Jurkat, Clone E6-1 (cell line): ENCODE measurements at regions not wholly inside any gene's neighbourhood (a gene's known extent, or its start where the extent isn't known, plus 50 kb on each side); places are given as distances from the start of the nearest gene placed in this dataset.
A peak's percentile ranks its signal among the peaks of the same experiment; 100 is the strongest.

Experiments used
- DNase-seq: peaks from one replicate; pipeline ENCODE4 v3.0.0-alpha.2; 2011; ENCODE audit warnings: low read depth, low spot score
- H3K4me3 ChIP-seq: 2 replicates; pipeline ENCODE4 v1.5.1; 2011; ENCODE audit warnings: mild to moderate bottlenecking, low read length, control low read depth, moderate library complexity

DNA sequence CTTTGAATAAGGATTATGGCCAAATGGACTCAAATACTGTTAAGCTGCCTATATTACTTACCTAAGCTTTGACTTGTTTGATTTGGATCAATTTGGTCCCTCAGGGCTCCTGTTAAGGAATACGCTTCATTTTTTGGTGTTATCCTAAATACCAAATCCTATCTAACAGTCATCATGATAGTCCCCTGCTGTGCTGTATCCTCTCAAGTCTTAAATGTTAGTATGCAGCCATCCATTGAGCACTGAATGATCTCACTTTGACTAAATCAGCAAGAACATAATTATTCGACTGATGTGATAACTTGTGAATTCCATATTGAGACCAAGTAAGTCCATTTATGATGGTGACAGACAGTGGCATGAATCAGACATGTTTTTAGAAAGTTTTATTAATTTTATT lies 53.1 kb upstream of the ATF3 start:
- H3K4me3 ChIP-seq = no peak overlapping the region

DNA sequence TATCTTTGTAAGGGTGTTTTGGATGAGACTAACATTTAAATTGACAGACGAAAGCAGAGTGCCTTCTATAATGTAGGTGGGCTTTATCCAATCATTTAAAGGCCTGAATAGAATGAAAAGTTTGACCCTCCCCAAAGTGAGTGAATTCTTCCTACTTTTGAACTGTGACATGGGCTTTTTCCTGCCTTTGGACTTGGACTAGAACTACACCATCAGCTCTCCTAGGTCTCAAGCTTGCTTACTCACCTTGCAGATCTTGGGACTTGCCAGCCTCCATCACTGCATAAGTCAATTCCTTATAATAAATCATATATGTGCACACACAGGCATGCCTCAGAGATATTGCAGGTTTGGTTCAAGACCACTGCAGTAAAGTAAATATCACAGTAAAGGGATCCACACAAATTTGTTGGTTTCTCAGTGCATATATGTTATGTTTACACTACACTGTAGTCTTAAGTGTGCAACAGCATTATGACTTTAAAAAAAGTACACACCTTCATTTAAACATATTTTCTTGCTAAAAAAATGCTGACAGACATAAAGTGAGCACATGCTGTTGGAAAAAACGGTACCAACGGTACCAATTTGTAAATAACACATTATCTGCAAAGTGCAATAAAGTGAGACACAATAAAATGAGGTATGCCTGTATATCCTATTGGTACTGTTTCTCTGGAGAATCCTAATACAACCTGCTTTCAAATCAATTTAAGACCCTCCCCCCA lies 51.6 kb upstream of the ATF3 start:
- DNase-seq = no peak
- no peak overlapping the region for H3K4me3 ChIP-seq

More for the DNA sequence above, 53.1 kb upstream of the ATF3 start:
- no peak for DNase-seq

DNA sequence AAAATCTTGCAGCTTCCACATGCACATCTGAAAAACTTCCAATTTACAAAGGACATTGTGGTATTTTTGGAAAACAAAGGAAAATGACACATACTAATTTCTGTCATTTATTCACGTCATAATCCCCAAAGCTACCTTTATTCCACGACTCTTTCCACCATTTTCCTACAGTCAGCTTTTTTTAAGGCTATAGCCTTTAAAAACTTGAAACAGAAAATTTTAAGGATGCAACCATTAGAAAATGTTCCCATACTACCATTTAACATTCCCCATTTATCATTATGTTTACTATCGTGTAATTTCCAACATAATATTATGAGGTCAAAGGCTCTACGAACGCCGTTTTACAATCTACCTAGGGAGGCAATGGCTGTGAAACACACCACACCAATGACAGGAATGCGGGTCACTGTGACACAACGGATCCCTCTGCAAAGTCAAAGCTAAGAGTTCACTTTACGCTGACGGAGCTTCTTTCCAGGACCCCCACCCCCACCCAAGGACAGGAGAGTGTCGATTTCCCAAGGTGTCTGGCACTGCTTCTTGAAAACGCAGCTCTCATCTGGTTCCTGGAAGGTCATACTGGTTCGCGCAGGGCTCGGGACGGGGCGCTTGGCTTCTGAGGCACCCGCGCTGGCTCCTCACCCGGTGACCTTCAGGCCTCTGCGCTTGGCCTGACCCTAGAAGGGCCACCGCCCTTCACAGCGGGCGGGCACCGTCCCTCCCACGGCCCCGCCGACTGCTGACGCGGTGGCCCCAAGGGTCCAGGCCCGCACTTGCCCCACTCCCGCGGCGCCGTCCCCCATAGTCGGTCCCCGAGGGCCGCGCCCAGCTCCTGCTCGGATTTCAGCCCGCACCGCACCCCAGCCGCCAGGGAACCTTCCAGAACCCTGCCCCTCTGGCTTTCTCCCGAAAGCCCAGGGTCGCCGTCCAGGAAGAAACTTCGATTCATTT lies 50.5 kb upstream of the ATF3 start:
- no peak for DNase-seq
- H3K4me3 ChIP-seq = peak overlapping the region; percentile 63

DNA sequence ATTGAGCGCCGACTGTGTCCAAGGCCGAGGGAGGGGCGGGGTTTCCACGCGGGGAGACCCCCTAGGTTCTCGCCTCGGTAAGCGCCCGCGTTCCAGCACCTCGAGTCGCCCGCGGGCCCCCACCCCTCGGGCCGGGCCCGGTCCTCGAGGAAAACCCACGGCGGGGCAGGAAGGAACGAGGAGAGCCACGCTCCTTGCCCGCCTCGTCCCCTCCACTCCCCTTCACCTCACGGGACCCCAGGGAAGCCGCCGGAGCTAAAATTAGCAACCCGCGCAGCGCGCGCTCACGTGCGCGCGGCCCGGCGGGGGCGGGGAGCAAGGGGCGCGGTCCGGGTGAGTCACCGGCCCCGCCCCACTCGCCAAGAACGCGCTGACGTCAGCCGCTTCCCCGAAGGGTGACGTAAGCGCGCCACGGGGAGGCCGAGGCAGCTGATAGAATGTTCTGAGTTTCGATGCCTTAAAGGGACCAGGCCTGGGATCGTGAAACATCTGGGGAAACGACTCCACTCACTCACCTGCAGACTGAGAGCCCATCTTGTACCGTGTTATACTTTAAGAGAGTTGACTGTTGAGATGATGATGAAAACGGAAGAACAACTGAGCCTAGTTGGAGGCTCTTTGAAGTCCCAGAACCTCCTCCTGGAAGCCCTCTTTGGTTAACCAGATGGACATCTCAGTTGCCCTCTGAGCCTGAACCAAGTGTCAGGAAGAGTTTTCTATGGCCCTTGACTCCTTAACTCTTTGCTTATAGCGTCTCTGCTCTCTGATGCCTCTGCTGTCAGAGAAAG lies 49.7 kb upstream of the ATF3 start:
- H3K4me3 ChIP-seq = peak overlapping the region; percentile 63
- DNase-seq = peak; percentile 89
